Astrocyte (in vitro differentiated cells and primary cell): ENCODE measurements at regions not wholly inside any gene's neighbourhood (a gene's known extent, or its start where the extent isn't known, plus 50 kb on each side); places are given as distances from the start of the nearest gene placed in this dataset.
"Not testable (repeated sequence)": the region's sequence is repeated elsewhere in the genome, so short reads cannot be mapped to it uniquely, and the experiment has no call there.

Experiments used
- DNase-seq: peaks from one replicate; pipeline ENCODE4 v3.0.0-alpha.2; 2010; ENCODE audit warnings: low read depth
- FAIRE-seq: peaks from 2 replicates; lab custom pipeline; 2011; peaks lifted over from hg19 to GRCh38; lab: Jason Lieb, UNC
- H2AFZ ChIP-seq: 2 replicates; pipeline ENCODE4 v1.6.0; 2012; ENCODE audit warnings: low read depth, low read length, inconsistent platforms
- H3K27ac ChIP-seq: 2 replicates; pipeline ENCODE4 v1.5.1; 2011; ENCODE audit warnings: low read depth, low read length, inconsistent platforms
- H3K27me3 ChIP-seq: 2 replicates; pipeline ENCODE4 v1.6.0; 2011; ENCODE audit warnings: low read length, inconsistent platforms; ENCODE audit not compliant: insufficient read depth
- H3K36me3 ChIP-seq: 2 replicates; pipeline ENCODE4 v1.5.1; 2011; ENCODE audit warnings: low read length, inconsistent platforms; ENCODE audit not compliant: insufficient read depth
- H3K4me1 ChIP-seq: 2 replicates; pipeline ENCODE4 v1.5.1; 2011; ENCODE audit warnings: low read length, inconsistent platforms; ENCODE audit not compliant: insufficient read depth
- H3K4me2 ChIP-seq: 2 replicates; pipeline ENCODE4 v1.6.0; 2012; ENCODE audit warnings: low read length, inconsistent platforms
- H3K4me3 ChIP-seq: 2 replicates; pipeline ENCODE4 v1.5.1; 2011; ENCODE audit warnings: low read depth, mild to moderate bottlenecking, low read length, inconsistent platforms; ENCODE audit not compliant: insufficient read depth
- H3K79me2 ChIP-seq: 2 replicates; pipeline ENCODE4 v1.6.0; 2012; ENCODE audit warnings: mild to moderate bottlenecking, low read length, inconsistent platforms; ENCODE audit not compliant: insufficient read depth
- H3K9ac ChIP-seq: 2 replicates; pipeline ENCODE4 v1.6.0; 2012; ENCODE audit warnings: mild to moderate bottlenecking, low read length, inconsistent platforms
- H3K9me3 ChIP-seq: 2 replicates; pipeline ENCODE4 v1.5.1; 2012; ENCODE audit warnings: low read depth, mild to moderate bottlenecking, low read length, inconsistent platforms; ENCODE audit not compliant: insufficient read depth
- H4K20me1 ChIP-seq: 2 replicates; pipeline ENCODE4 v1.6.0; 2012; ENCODE audit warnings: low read length, inconsistent platforms; ENCODE audit not compliant: insufficient read depth
- H3K27ac Mint-ChIP-seq: one replicate; pipeline ENCODE4 v1.8.0; 2021; ENCODE audit warnings: mild to moderate bottlenecking, mixed read lengths; ENCODE audit not compliant: unreplicated experiment
- H3K27me3 Mint-ChIP-seq: one replicate; pipeline ENCODE4 v1.8.0; 2021; ENCODE audit warnings: low read depth, mixed read lengths; ENCODE audit not compliant: unreplicated experiment
- H3K36me3 Mint-ChIP-seq: one replicate; pipeline ENCODE4 v1.8.0; 2021; ENCODE audit warnings: low read depth, mixed read lengths; ENCODE audit not compliant: unreplicated experiment
- H3K4me1 Mint-ChIP-seq: one replicate; pipeline ENCODE4 v1.8.0; 2021; ENCODE audit warnings: low read depth, mixed read lengths; ENCODE audit not compliant: unreplicated experiment
- H3K4me3 Mint-ChIP-seq: one replicate; pipeline ENCODE4 v1.8.0; 2021; ENCODE audit warnings: mild to moderate bottlenecking, moderate library complexity, mixed read lengths; ENCODE audit not compliant: unreplicated experiment
- H3K9me3 Mint-ChIP-seq: one replicate; pipeline ENCODE4 v1.8.0; 2021; ENCODE audit warnings: mild to moderate bottlenecking, mixed read lengths; ENCODE audit not compliant: unreplicated experiment
- CTCF ChIP-seq: IDR thresholded peaks from 2 replicates; pipeline ENCODE4 v1.5.1; 2011; ENCODE audit warnings: low read depth, mild to moderate bottlenecking, inconsistent platforms, low read length, moderate library complexity; ENCODE audit not compliant: insufficient read depth
- EZH2 ChIP-seq: IDR thresholded peaks from 2 replicates; pipeline ENCODE4 v1.6.1; 2012; ENCODE audit warnings: mild to moderate bottlenecking, low read length, inconsistent platforms; ENCODE audit not compliant: insufficient read depth

- no peak overlapping the region for H3K27ac Mint-ChIP-seq
- Histone ChIP-seq H3K36me3 (no peaks in the 10 kb centered on the region), H4K20me1 (peaks cover 13% of the 10 kb centered on the region), H3K79me2 (peaks cover 30% of the 10 kb centered on the region), H3K27ac (no peak overlapping the region), H3K4me3 (no peak overlapping the region), H3K4me2 (no peak overlapping the region), H2AFZ (no peak overlapping the region), H3K9ac (no peak overlapping the region), H3K4me1 (no peaks in the 10 kb centered on the region), H3K27me3 (no peaks in the 10 kb centered on the region), H3K9me3 (no peaks in the 10 kb centered on the region)
- H3K9me3 Mint-ChIP-seq: peaks cover 9% of the 10 kb centered on the region
- no peaks in the 10 kb centered on the region for H3K36me3 Mint-ChIP-seq
- no peak for TF ChIP-seq CTCF
- no peak for TF ChIP-seq EZH2
- no peaks in the 10 kb centered on the region for H3K27me3 Mint-ChIP-seq
- peaks cover 1% of the 10 kb centered on the region for H3K4me1 Mint-ChIP-seq
- H3K4me3 Mint-ChIP-seq: no peak overlapping the region
- no peak for FAIRE-seq
- no peak for DNase-seq
These were observed 72.9 kb downstream of the KPNA2 start for GRCh38 chr17:68108313-68109000.

- not testable (repeated sequence) for H3K27ac ChIP-seq, H2AFZ ChIP-seq, DNase-seq, H3K4me1 ChIP-seq, H3K36me3 ChIP-seq, H3K27ac Mint-ChIP-seq, H3K9ac ChIP-seq, H3K27me3 ChIP-seq, H3K9me3 Mint-ChIP-seq, H3K9me3 ChIP-seq, H3K4me1 Mint-ChIP-seq, H3K27me3 Mint-ChIP-seq, H3K4me3 ChIP-seq, FAIRE-seq, H3K36me3 Mint-ChIP-seq, H3K4me2 ChIP-seq, H3K4me3 Mint-ChIP-seq
- Histone ChIP-seq H4K20me1 (peaks cover 13% of the 10 kb centered on the region), H3K79me2 (peaks cover 30% of the 10 kb centered on the region)
These were observed 73.9 kb downstream of the KPNA2 start for GRCh38 chr17:68109404-68109803.

- not testable (repeated sequence) for H3K4me3 ChIP-seq, H3K27ac ChIP-seq, H3K4me2 ChIP-seq, FAIRE-seq, H3K9ac ChIP-seq, H4K20me1 ChIP-seq, H3K9me3 ChIP-seq, H3K9me3 Mint-ChIP-seq, H3K79me2 ChIP-seq, H2AFZ ChIP-seq, H3K27me3 Mint-ChIP-seq, H3K36me3 ChIP-seq, H3K4me1 Mint-ChIP-seq, H3K4me1 ChIP-seq, DNase-seq, H3K27me3 ChIP-seq, H3K27ac Mint-ChIP-seq, H3K4me3 Mint-ChIP-seq
- peaks cover 19% of the 10 kb centered on the region for H3K36me3 Mint-ChIP-seq
These were observed 80.7 kb downstream of the KPNA2 start for GRCh38 chr17:68116211-68116610.
